Muscle of leg (tissue), 3 donors: ENCODE measurements at regions not wholly inside any gene's neighbourhood (a gene's known extent, or its start where the extent isn't known, plus 50 kb on each side); places are given as distances from the start of the nearest gene placed in this dataset.

ENCODE experiments used
- DNase-seq: peaks from one replicate; pipeline ENCODE4 v3.0.0; 2013
- H3K27ac ChIP-seq: one replicate; pipeline ENCODE4 v1.5.1; 2013; ENCODE audit warnings: mild to moderate bottlenecking, low read length, control low read depth
- H3K27me3 ChIP-seq: one replicate; pipeline ENCODE4 v1.6.1; 2013; ENCODE audit warnings: low read length; ENCODE audit not compliant: control insufficient read depth, insufficient read depth
- H3K36me3 ChIP-seq: one replicate; pipeline ENCODE4 v1.6.1; 2013; ENCODE audit warnings: low read length; ENCODE audit not compliant: control insufficient read depth, insufficient read depth
- H3K4me1 ChIP-seq: one replicate; pipeline ENCODE4 v1.6.1; 2013; ENCODE audit warnings: low read length; ENCODE audit not compliant: control insufficient read depth, insufficient read depth
- H3K4me3 ChIP-seq: one replicate; pipeline ENCODE4 v1.5.1; 2013; ENCODE audit warnings: low read length, control low read depth
- H3K9me3 ChIP-seq: replicated peaks from 2 replicates; pipeline ENCODE4 v1.6.1; 2013; ENCODE audit warnings: low read depth, low read length; ENCODE audit not compliant: control insufficient read depth
- WGBS: methylation state at CpG from one replicate; pipeline ENCODE4 v1.1.5; 2013; ENCODE audit warnings: missing lambda C conversion rate; ENCODE audit not compliant: insufficient coverage; 5-methylcytosine and 5-hydroxymethylcytosine counted together

DNA sequence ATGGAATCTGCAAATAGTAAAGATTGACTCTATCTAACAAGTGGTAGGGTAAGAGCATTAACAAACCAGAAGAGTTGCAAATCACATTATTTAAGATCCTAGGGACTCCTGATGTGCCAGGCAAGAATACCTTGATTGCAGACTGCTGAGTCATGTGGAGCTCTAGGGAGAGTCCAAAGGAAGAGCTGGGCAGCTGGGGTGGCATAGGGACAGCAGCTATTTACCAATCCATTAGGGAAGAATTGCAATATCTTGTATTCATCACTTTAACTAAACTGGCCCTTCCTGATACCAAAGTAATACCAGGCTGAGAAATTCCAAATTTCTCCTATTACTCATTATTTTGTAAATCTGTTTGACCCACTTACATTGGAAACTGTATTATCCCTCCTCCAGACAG is 52.2 kb upstream of the ACP3 start:
- Histone ChIP-seq H3K4me3 (no peak overlapping the region), H3K36me3 (no peaks in the 10 kb centered on the region)
- no peak for DNase-seq

GRCh38 chr3:132265488-132265887 is 51.7 kb upstream of the ACP3 start:
- no peak for DNase-seq
- Histone ChIP-seq H3K4me1 (no peaks in the 10 kb centered on the region), H3K4me3 (no peak overlapping the region), H3K27me3 (no peaks in the 10 kb centered on the region), H3K27ac (no peak overlapping the region), H3K9me3 (no peaks in the 10 kb centered on the region), H3K36me3 (no peaks in the 10 kb centered on the region)
- WGBS, result 85% methylated on average over 3 of the region's 3 CpGs

More for the DNA sequence above, 52.2 kb upstream of the ACP3 start:
- Histone ChIP-seq H3K9me3 (no peaks in the 10 kb centered on the region), H3K27ac (no peak overlapping the region), H3K27me3 (no peaks in the 10 kb centered on the region), H3K4me1 (no peaks in the 10 kb centered on the region)

DNA sequence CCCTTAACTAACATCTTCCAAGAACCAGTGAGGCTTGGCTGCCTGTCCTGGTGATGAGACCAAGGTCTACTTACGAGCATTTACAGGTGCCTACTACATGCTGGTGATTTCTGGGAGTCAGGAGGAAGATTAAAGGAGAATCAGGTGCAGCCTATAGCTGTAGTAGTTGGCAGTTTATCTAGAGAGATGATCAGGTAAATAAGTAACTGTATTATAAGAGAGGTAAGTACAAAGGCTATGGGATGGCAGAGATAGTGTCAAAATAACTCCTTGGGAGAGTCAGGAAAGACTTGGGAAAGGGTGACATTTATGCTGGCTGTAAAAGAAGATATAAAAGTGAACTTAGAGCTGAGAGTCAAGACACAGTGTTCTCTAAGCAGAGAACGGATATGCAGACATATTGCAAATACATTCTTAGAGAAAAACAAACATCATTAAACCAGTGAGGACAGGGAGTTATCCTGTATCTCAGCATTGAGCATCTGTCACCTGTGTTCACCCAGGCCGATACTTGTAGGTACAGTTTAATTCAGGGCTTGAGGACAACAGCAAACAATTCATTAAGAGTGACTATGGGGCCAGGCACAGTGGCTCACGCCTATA is 49.7 kb upstream of the ACP3 start:
- no peak overlapping the region for H3K4me3 ChIP-seq
- H3K4me1 ChIP-seq, result no peaks in the 10 kb centered on the region
- H3K36me3 ChIP-seq, result no peaks in the 10 kb centered on the region
- no peaks in the 10 kb centered on the region for H3K9me3 ChIP-seq
- 100% methylated on average over 1 of the region's 4 CpGs for WGBS
- H3K27ac ChIP-seq, result no peak overlapping the region
- H3K27me3 ChIP-seq, result no peaks in the 10 kb centered on the region
- DNase-seq, result no peak
